ENCODE measurements at regions not wholly inside any gene's neighbourhood (a gene's known extent, or its start where the extent isn't known, plus 50 kb on each side); places are given as distances from the start of the nearest gene placed in this dataset.
"Not testable (repeated sequence)": the region's sequence is repeated elsewhere in the genome, so short reads cannot be mapped to it uniquely, and the experiment has no call there.

GRCh38 chr2:166661391-166661790 lies 167.3 kb upstream of the SCN7A start:
- Mint-ChIP-seq H3K9me3 (peaks cover 0 to 3% (median 0%) of the 10 kb centered on the region in 9 donors), H3K36me3 (no peaks in the 10 kb centered on the region), H3K27me3 (no peaks in the 10 kb centered on the region), H3K4me1 (no peaks in the 10 kb centered on the region), H3K27ac (no peak overlapping the region), H3K4me3 (no peak overlapping the region)
- no peak for ATAC-seq
- POLR2A ChIA-PET = no interaction called here
- DNase-seq = no peak

- POLR2A ChIA-PET = no interaction called here
- Mint-ChIP-seq H3K27ac (no peak overlapping the region), H3K4me1 (no peaks in the 10 kb centered on the region), H3K27me3 (no peaks in the 10 kb centered on the region), H3K9me3 (peaks cover 0 to 3% (median 0%) of the 10 kb centered on the region in 9 donors), H3K4me3 (no peak overlapping the region), H3K36me3 (no peaks in the 10 kb centered on the region)
- no peak for ATAC-seq
- DNase-seq = no peak
These were observed 164.9 kb upstream of the SCN7A start for GRCh38 chr2:166658901-166659300.

GRCh38 chr2:166653185-166653813 lies 159.2 kb upstream of the SCN7A start:
- ATAC-seq (no peak), DNase-seq (no peak)
- no peak overlapping the region for H3K27ac Mint-ChIP-seq
- no peaks in the 10 kb centered on the region for H3K4me1 Mint-ChIP-seq
- H3K9me3 Mint-ChIP-seq = no peaks in the 10 kb centered on the region
- H3K36me3 Mint-ChIP-seq = no peaks in the 10 kb centered on the region
- POLR2A ChIA-PET = no interaction called here
- no peak overlapping the region for H3K4me3 Mint-ChIP-seq
- no peaks in the 10 kb centered on the region for H3K27me3 Mint-ChIP-seq

- POLR2A ChIA-PET = no interaction called here
- Mint-ChIP-seq H3K27me3 (no peaks in the 10 kb centered on the region), H3K27ac (no peak overlapping the region), H3K4me3 (no peak overlapping the region), H3K4me1 (no peaks in the 10 kb centered on the region), H3K36me3 (no peaks in the 10 kb centered on the region), H3K9me3 (peaks cover 0 to 3% (median 0%) of the 10 kb centered on the region in 9 donors)
- DNase-seq (no peak), ATAC-seq (no peak)
These were observed 157.9 kb upstream of the SCN7A start for GRCh38 chr2:166651991-166652390.

- Mint-ChIP-seq H3K36me3 (no peaks in the 10 kb centered on the region), H3K27me3 (no peaks in the 10 kb centered on the region), H3K4me3 (no peak overlapping the region), H3K4me1 (no peaks in the 10 kb centered on the region), H3K27ac (no peak overlapping the region), H3K9me3 (peaks cover 0 to 9% (median 0%) of the 10 kb centered on the region in 9 donors)
- POLR2A ChIA-PET = no interaction called here
- DNase-seq = no peak
- no peak for ATAC-seq
These were observed 157.1 kb upstream of the SCN7A start for GRCh38 chr2:166651080-166651675.

GRCh38 chr2:166647935-166648334 lies 153.9 kb upstream of the SCN7A start:
- POLR2A ChIA-PET = no interaction called here
- DNase-seq = no peak
- Mint-ChIP-seq H3K27ac (no peak overlapping the region), H3K4me1 (no peaks in the 10 kb centered on the region), H3K36me3 (peaks cover 0 to 2% (median 0%) of the 10 kb centered on the region in 3 donors), H3K27me3 (no peaks in the 10 kb centered on the region), H3K9me3 (peaks cover 0 to 9% (median 0%) of the 10 kb centered on the region in 9 donors), H3K4me3 (no peak overlapping the region)
- no peak for ATAC-seq

- H3K27me3 Mint-ChIP-seq = peaks cover 0 to 4% (median 0%) of the 10 kb centered on the region in 5 donors
- H3K4me3 Mint-ChIP-seq = no peak overlapping the region
- no peak for ATAC-seq
- POLR2A ChIA-PET = no interaction called here
- no peaks in the 10 kb centered on the region for H3K4me1 Mint-ChIP-seq
- peaks cover 0 to 2% (median 0%) of the 10 kb centered on the region in 3 donors for H3K36me3 Mint-ChIP-seq
- peaks cover 0 to 9% (median 0%) of the 10 kb centered on the region in 9 donors for H3K9me3 Mint-ChIP-seq
- DNase-seq = no peak
- no peak overlapping the region for H3K27ac Mint-ChIP-seq
These were observed 149.9 kb upstream of the SCN7A start for GRCh38 chr2:166643980-166644379.

GRCh38 chr2:166641516-166641915 lies 147.5 kb upstream of the SCN7A start:
- ATAC-seq, H3K27me3 Mint-ChIP-seq, H3K27ac Mint-ChIP-seq, H3K36me3 Mint-ChIP-seq, DNase-seq, H3K4me1 Mint-ChIP-seq, H3K9me3 Mint-ChIP-seq, H3K4me3 Mint-ChIP-seq, POLR2A ChIA-PET: not testable (repeated sequence)

- Mint-ChIP-seq H3K27me3 (peaks cover 0 to 4% (median 1%) of the 10 kb centered on the region in 5 donors), H3K4me1 (no peaks in the 10 kb centered on the region), H3K9me3 (peaks cover 0 to 4% (median 0%) of the 10 kb centered on the region in 9 donors), H3K36me3 (no peaks in the 10 kb centered on the region), H3K4me3 (no peak overlapping the region), H3K27ac (no peak overlapping the region)
- POLR2A ChIA-PET = no interaction called here
- DNase-seq (no peak), ATAC-seq (no peak)
These were observed 143.0 kb upstream of the SCN7A start for GRCh38 chr2:166637051-166637450.

GRCh38 chr2:166634706-166635105 lies 140.7 kb upstream of the SCN7A start:
- Mint-ChIP-seq H3K27me3 (peaks cover 0 to 7% (median 0%) of the 10 kb centered on the region in 5 donors), H3K4me1 (no peaks in the 10 kb centered on the region), H3K4me3 (no peak overlapping the region), H3K9me3 (peaks cover 0 to 4% (median 0%) of the 10 kb centered on the region in 9 donors), H3K36me3 (no peaks in the 10 kb centered on the region), H3K27ac (no peak overlapping the region)
- POLR2A ChIA-PET = no interaction called here
- no peak for DNase-seq
- ATAC-seq = no peak

GRCh38 chr2:166632616-166633015 lies 138.6 kb upstream of the SCN7A start:
- Mint-ChIP-seq H3K9me3 (peaks cover 0 to 4% (median 0%) of the 10 kb centered on the region in 9 donors), H3K36me3 (no peaks in the 10 kb centered on the region), H3K27me3 (peaks cover 0 to 20% (median 6%) of the 10 kb centered on the region in 5 donors), H3K4me3 (no peak overlapping the region), H3K4me1 (no peaks in the 10 kb centered on the region), H3K27ac (no peak overlapping the region)
- POLR2A ChIA-PET = no interaction called here
- no peak for DNase-seq
- ATAC-seq = no peak

- H3K27ac Mint-ChIP-seq = no peak overlapping the region
- H3K36me3 Mint-ChIP-seq = no peaks in the 10 kb centered on the region
- peaks cover 0 to 40% (median 7%) of the 10 kb centered on the region in 5 donors for H3K27me3 Mint-ChIP-seq
- no peaks in the 10 kb centered on the region for H3K4me1 Mint-ChIP-seq
- POLR2A ChIA-PET = no interaction called here
- no peak for DNase-seq
- no peak for ATAC-seq
- peaks cover 0 to 11% (median 3%) of the 10 kb centered on the region in 9 donors for H3K9me3 Mint-ChIP-seq
- H3K4me3 Mint-ChIP-seq = no peak overlapping the region
These were observed 134.6 kb upstream of the SCN7A start for GRCh38 chr2:166628478-166629136.

GRCh38 chr2:166627893-166628292 lies 133.8 kb upstream of the SCN7A start:
- ATAC-seq (no peak), DNase-seq (no peak)
- Mint-ChIP-seq H3K9me3 (peaks cover 0 to 11% (median 3%) of the 10 kb centered on the region in 9 donors), H3K27ac (no peak overlapping the region), H3K27me3 (peaks cover 0 to 41% (median 7%) of the 10 kb centered on the region in 5 donors), H3K4me3 (no peak overlapping the region), H3K36me3 (no peaks in the 10 kb centered on the region), H3K4me1 (no peaks in the 10 kb centered on the region)
- POLR2A ChIA-PET = no interaction called here
